GM18867 (cell line): ENCODE measurements at regions not wholly inside any gene's neighbourhood (a gene's known extent, or its start where the extent isn't known, plus 50 kb on each side); places are given as distances from the start of the nearest gene placed in this dataset.
"Not testable (repeated sequence)": the region's sequence is repeated elsewhere in the genome, so short reads cannot be mapped to it uniquely, and the experiment has no call there.

Experiments
- ATAC-seq: cut with Tn5 transposase; IDR thresholded peaks from one replicate; pipeline ENCODE4 v1.9.1; 2021; ENCODE audit warnings: mild to moderate bottlenecking, moderate library complexity; ENCODE audit not compliant: unreplicated experiment

- ATAC-seq = no peak
These were observed 58.0 kb upstream of the FBXO11 start for GRCh38 chr2:47964277-47964676.

- ATAC-seq = peak; percentile 42
These were observed 58.6 kb upstream of the FBXO11 start for GRCh38 chr2:47964722-47965434.

GRCh38 chr2:47976728-47977127, 70.4 kb upstream of the FBXO11 start:
- not testable (repeated sequence) for ATAC-seq

- ATAC-seq = no peak
These were observed 77.7 kb upstream of the FBXO11 start for GRCh38 chr2:47984041-47984440.

DNA sequence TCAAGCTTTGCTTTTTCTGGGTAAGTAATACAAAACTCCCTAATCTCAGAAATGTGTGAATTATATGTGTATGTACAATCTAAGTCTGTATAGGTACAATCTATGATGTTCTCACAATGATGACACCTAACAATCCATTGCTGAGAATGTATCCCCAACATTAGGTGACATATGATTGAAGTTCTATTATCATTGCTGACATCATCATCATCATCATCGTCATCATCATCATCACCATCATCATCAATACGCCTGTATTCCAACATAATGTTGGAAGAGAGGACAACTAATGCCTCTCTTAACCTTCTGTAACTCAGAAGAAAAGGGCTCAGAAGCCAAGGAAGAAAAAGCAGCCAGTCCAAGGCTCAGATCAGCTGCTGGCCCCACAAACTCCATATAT, 84.2 kb upstream of the FBXO11 start:
- no peak for ATAC-seq

DNA sequence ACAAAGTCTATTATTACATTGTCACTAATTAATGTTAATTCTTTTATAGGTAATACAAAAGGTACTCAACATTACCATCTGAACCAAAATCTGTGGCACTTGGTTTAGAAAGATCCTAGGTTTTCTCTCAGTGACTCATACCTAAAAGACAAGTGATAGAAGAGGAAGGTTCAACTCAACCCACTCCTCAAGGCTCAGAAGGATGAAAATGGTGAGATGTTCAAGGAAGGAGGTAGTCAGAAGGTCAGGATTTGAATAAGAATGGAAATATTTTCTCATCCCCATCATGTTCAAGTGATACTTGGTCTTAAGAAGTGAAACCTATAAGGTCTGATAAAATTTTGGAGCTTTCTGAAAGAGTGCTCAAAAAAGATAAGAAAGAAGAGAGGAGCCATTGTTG, 86.4 kb upstream of the FBXO11 start:
- ATAC-seq = no peak

- ATAC-seq = no peak
These were observed 90.5 kb upstream of the FBXO11 start for GRCh38 chr2:47996808-47997207.

DNA sequence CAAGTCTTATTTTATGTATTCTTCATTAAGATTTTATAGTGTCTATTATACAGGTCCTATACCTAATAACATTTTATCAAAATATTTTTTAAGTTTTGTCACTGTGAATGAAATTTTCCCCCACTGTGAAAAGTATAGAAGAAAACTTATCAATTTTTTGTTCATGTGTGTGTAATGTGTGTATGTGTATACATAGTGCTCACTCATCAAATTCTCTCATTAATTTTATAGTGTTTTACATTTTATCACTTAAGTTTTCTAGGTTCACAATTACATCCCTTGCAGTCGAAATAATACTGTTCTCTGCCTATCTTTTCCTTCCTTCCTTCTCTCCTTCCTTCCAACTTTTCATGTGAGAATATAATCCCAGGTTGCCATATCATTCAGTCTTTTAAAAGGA, 93.2 kb upstream of the FBXO11 start:
- ATAC-seq = no peak

DNA sequence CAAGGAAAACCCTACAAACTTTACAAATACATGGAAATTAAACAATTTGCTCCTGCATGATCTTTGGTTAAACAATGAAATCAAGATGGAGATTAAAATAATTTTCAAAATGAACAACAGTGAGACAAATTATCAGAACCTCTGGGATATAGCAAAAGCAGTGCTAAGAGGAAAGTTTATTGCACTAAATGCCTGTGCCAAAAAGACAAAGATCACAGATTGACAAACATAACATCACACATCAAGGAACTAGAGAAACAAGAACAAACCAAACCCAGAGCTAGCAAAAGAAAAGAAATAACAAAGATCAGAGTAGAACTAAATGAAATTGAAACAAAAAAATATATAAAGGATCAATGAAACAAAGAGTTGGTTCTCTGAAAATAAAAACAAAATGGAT, 95.2 kb upstream of the FBXO11 start:
- no peak for ATAC-seq

GRCh38 chr2:48006094-48006493, 99.8 kb upstream of the FBXO11 start:
- no peak for ATAC-seq

DNA sequence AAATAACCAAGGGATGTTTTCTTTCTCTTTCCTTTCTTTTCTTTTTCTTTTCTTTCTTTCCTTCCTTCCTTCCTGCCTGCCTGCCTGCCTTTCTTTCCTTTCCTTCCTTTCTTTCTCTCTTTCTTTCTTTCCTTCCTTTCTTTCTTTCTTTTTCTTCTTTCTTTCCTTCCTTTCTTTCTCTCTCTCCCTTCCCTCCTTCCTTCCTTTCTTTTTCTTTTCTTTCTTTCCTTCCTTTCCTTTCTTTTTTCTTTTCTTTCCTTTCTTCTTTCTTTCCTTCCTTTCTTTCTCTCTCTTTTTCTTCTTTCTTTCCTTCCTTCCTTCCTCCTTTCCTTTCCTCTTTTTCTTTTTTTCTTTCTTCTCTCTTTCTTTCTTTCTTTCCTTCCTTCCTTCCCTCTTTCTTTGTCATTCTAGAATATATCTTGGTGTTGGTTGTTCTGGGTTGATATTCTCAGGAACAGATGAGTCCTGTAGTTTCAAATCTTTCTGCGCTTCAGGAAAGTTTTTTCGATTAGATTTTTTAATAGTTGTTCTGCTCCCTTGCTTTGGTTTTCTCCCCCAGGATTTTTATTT, 101.5 kb upstream of the FBXO11 start:
- ATAC-seq = no peak

- ATAC-seq = no peak
These were observed 103.0 kb upstream of the FBXO11 start for GRCh38 chr2:48009256-48009655.

DNA sequence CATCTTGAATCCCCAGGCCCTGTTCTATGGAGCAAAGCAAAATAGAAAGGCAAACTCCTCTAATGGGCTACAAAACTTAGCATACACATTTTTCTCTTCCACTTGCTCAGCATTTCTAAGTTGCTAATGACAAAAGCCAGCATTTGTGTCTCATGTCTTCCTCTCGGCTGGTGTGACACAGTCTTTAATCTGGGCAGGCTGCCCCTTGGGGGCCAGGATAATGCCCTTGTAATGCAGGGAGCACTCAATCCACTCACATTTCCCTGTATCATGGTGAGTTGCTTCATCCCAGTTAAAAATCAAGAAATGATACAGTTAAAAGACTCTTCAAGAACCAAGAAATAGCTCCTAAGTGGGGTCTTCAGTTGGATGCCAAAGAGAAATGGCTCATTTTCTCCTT, 109.1 kb upstream of the FBXO11 start:
- no peak for ATAC-seq

GRCh38 chr2:48016225-48017019, 110.1 kb upstream of the FBXO11 start:
- no peak for ATAC-seq

DNA sequence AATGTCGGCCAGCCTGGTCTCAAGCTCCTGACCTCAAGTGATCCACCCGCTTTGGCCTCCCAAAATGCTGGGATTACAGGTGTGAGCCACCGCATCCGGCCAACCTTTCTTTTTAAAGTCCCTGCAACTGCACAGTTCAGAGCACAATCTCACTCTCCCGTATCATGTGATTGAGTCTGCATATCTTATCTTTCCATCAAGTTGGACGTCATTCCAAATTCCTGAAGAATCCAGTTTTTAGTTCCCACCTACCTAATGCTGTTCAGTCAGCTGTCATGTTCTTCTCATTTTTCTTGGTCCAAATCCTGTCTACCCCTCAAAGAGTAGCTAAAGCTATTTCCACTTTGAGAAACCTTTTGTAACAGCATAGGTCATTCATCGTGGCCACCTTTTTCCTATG, 110.8 kb upstream of the FBXO11 start:
- no peak for ATAC-seq

- no peak for ATAC-seq
These were observed 112.2 kb upstream of the FBXO11 start for GRCh38 chr2:48018480-48018879.

GRCh38 chr2:48026865-48027264, 120.6 kb upstream of the FBXO11 start:
- no peak for ATAC-seq

- no peak for ATAC-seq
These were observed 126.5 kb upstream of the FBXO11 start for GRCh38 chr2:48032765-48033164.

DNA sequence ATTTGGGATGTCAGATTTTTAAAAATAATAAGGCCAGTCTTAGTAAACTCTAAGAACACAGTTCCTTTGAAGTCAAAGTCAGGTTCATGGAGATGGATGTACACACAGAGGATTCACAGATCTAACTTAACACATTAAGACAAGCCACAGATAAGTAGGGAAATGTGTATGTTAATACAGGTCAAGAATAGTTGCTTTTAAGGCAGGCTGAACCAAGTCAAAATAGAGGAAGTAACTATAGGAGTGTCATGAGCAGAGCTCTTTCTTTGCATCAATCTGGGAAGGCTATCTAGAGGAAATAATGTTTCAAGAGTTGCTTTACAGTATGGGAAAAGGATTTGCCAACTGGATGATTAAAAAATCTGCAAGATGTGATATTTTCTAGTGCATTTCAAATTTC, 128.0 kb upstream of the FBXO11 start:
- no peak for ATAC-seq

DNA sequence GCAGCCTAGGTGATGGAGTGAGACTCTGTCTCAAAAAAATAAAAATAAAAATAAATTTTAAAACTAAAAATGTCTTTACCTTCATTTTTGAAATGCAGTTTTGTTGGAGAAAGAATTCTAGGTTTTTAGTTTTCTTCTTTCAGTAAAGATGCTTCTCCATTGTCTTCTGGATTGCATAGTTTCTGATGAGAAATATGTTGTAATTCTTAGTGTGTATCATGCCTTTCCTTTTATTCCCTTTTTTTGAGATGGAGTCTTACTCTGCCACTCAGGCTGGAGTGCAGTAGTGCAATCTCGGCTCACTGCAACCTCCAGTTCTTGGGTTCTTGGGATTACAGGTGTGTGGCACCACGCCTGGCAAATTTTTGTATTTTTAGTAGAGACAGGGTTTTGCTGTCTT, 130.0 kb upstream of the FBXO11 start:
- ATAC-seq = no peak

DNA sequence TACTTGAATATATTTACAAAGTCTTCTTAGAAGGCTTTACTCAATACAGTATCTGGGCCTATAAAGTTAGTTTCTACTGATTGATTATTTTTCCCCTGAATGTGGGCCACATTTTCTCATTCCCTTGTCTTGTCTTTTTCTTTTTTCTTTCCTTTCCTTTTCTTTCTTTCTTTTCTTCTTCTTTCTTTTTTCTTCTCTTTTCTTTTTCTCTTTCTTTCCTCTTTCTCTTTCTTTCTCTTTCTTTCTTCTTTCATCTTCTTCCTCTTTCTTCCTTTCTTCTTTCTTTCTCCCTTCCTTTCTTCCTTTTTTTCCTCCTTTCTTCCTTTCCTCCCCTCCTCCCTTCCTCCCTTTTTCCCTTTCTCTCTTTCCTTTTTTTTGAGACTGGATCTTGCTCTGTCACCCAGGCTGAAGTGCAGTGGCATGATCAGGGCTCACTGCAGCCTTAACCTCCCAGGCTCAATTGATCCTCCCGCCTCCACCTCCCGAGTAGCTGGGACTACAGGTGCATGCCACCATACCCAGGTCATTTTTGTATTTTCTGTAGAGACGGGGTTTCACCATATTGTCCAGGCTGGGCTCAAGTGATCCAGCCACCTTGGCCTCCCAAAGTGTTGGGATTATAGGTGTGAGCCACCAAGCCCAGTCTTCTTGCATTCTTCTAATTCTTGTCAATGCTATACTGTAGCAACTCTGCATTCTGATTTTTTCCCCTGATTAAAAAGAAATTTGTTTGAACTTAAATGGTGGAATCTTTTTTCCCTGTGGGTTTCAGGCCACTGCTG, 133.1 kb upstream of the FBXO11 start:
- ATAC-seq = no peak
